ENCODE measurements at regions not wholly inside any gene's neighbourhood (a gene's known extent, or its start where the extent isn't known, plus 50 kb on each side); places are given as distances from the start of the nearest gene placed in this dataset.

DNA sequence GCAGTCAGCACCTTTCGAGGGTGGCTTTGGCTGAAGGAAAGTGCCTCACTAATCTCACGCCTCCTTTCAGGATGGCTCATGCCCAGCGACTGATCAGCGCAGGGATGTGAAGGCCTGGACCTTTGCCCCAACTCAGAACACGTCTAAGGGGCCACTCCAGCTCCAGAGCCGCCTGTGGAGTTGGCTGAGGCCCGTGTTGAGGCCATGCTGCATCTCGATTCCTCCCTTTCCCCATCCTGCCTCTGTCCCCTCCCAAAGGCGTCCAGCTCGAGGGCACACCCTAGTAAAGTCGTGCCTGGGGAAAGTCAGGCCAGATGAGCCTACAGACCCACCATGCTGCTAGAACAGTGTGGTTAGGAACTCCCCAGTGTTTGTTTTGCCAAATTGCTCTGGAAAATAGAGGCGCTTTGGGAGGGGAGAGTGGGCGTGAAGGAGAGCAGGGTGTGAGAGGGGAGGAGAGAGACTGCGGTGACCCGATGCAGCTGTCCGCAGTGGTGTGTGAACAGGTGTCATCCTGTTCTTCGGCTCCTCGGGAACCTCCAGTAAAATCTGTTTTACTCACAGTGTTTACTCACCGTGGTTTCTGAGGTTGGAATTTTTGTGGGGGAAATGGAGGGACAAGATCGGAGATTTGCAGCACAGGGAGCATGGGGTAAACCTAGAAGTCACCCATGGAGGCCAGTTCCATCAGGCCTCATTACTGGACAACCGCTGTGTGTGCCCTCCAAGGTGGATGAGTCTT lies 85.0 kb upstream of the PMEPA1 start:
- TF ChIP-seq CTCF (conservative IDR thresholded peaks at IDR 0.05; ENCODE audit: low read depth, low read length) (no peak), EZH2 (IDR thresholded peaks at IDR 0.05; ENCODE audit: borderline replicate concordance, low read depth, low read length, poor library complexity, severe bottlenecking) (no peak)
